ENCODE measurements at regions not wholly inside any gene's neighbourhood (a gene's known extent, or its start where the extent isn't known, plus 50 kb on each side); places are given as distances from the start of the nearest gene placed in this dataset.

DNA sequence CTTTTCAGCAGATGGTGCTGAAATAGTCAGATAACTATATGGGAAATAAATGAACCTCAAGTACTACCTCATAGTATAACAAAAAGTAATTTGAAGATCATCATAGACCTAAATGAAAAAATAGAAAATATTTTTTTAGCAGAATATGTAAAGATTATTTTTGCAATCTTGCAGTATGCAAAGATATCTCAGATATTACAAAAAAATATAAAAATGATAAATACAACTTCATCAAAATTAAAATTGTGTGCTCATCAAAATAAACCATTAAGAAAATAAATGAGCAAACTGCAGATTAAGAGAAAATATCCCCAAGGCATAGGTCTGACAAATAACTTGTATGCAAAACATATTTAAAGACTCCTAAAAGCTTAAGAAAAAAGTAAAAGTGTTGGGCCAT, 83.4 kb upstream of the KCND2 start (continued):
- TF ChIP-seq, protein P1, sequence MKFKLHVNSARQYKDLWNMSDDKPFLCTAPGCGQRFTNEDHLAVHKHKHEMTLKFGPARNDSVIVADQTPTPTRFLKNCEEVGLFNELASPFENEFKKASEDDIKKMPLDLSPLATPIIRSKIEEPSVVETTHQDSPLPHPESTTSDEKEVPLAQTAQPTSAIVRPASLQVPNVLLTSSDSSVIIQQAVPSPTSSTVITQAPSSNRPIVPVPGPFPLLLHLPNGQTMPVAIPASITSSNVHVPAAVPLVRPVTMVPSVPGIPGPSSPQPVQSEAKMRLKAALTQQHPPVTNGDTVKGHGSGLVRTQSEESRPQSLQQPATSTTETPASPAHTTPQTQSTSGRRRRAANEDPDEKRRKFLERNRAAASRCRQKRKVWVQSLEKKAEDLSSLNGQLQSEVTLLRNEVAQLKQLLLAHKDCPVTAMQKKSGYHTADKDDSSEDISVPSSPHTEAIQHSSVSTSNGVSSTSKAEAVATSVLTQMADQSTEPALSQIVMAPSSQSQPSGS (IDR thresholded peaks at IDR 0.05; ENCODE audit: low read length) = no peak

DNA sequence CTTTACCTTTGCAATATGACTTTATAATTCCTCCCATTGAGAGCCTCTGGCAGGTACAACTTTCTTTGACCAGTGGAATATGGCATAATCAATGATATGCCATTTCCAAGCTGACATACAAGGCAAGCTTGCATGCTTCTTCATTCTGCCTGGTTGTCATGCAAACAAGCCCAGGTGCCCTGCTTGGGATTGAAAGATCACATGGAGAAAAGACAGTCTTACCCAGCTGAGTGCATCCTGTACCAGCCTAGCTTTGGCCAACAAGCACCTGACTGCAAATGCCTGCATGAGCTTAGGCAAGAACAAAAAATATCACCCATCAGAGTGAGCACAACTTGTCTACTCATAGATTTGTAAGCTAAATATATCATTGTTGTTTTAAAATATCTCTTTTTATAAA, 82.9 kb upstream of the KCND2 start:
- no peaks in the 10 kb centered on the region for H4K20me1 ChIP-seq (ENCODE audit: control insufficient read depth, insufficient read depth)
- FAIRE-seq (no peak), DNase-seq (ENCODE audit: low read depth, low spot score) (no peak), ATAC-seq (no peak)
- ChIA-PET RAD21 (ENCODE audit: unreplicated experiment) (no interaction called here), SMC1A (ENCODE audit: uncharacterized antibody, unreplicated experiment) (no interaction called here), CTCF (interaction anchor here (1.5 kb wide), 1 partner anchor 365 kb away, joined by 3 read pairs; no protein-coding TSS in a partner anchor), POLR2A (no interaction called here)
- no peaks in the 10 kb centered on the region for H3K79me2 ChIP-seq (ENCODE audit: control insufficient read depth, insufficient read depth, low read length)
- no peak overlapping the region for H2AFZ ChIP-seq (ENCODE audit: control insufficient read depth, low read depth, low read length)
- no peak overlapping the region for H3K9ac ChIP-seq (ENCODE audit: control insufficient read depth, insufficient read depth, low read length)
- H3K27me3 ChIP-seq (replicated peaks in 1 of 2; ENCODE audit: control insufficient read depth in 2 of 2, insufficient read depth in 2 of 2, low read length in 1 of 2) = no peaks in the 10 kb centered on the region
- BruUV-seq (replicated peaks) = no TSS peak
- H3K4me2 ChIP-seq (ENCODE audit: control insufficient read depth, insufficient read depth) = no peak overlapping the region
- H3K4me3 ChIP-seq = no peak overlapping the region
- intact Hi-C loops (cut with micrococcal nuclease; ENCODE audit: unreplicated experiment) = loop anchor here (10.0 kb wide), 1 partner anchor 365 kb away; no protein-coding TSS in a partner anchor
- no peak for TF ChIP-seq BHLHE40 (IDR thresholded peaks at IDR 0.05; ENCODE audit: borderline replicate concordance in 1 of 2, low read depth in 2 of 2, low read length in 1 of 2)
- TF ChIP-seq NBN (IDR thresholded peaks at IDR 0.05) = no peak
- TF ChIP-seq MXI1 (IDR thresholded peaks at IDR 0.05; ENCODE audit: low read depth, low read length) = no peak
- TF ChIP-seq, protein P2, sequence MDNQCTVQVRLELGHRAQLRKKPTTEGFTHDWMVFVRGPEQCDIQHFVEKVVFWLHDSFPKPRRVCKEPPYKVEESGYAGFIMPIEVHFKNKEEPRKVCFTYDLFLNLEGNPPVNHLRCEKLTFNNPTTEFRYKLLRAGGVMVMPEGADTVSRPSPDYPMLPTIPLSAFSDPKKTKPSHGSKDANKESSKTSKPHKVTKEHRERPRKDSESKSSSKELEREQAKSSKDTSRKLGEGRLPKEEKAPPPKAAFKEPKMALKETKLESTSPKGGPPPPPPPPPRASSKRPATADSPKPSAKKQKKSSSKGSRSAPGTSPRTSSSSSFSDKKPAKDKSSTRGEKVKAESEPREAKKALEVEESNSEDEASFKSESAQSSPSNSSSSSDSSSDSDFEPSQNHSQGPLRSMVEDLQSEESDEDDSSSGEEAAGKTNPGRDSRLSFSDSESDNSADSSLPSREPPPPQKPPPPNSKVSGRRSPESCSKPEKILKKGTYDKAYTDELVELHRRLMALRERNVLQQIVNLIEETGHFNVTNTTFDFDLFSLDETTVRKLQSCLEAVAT (IDR thresholded peaks at IDR 0.05) = no peak
- no peaks in the 10 kb centered on the region for H3K36me3 ChIP-seq (ENCODE audit: control insufficient read depth in 2 of 2, insufficient read depth in 2 of 2, low read length in 1 of 2)
- in situ Hi-C loops (cut with MboI) = no loop called here
- H3K27ac ChIP-seq (ENCODE audit: control insufficient read depth, insufficient read depth) = no peak overlapping the region
- no peaks in the 10 kb centered on the region for H3K9me3 ChIP-seq (replicated peaks; ENCODE audit: control insufficient read depth, insufficient read depth, low read length)
- H3K4me1 ChIP-seq (ENCODE audit: control insufficient read depth, insufficient read depth, low read length) = no peaks in the 10 kb centered on the region
